ENCODE measurements at regions not wholly inside any gene's neighbourhood (a gene's known extent, or its start where the extent isn't known, plus 50 kb on each side); places are given as distances from the start of the nearest gene placed in this dataset.

- in situ Hi-C loops (cut with HindIII; ENCODE audit: extremely low pct_ligation_motif_present, low pct_unique_long_range_greater_than_20kb), result no loop called here
- BruUV-seq (replicated peaks), result no TSS peak
- under 1% methylated on average over 5 of the region's 5 CpGs for WGBS (ENCODE audit: low lambda C conversion rate)
- Histone ChIP-seq H3K9me3 (ENCODE audit: low read length) (no peaks in the 10 kb centered on the region), H3K4me1 (ENCODE audit: insufficient read depth, low read length) (no peaks in the 10 kb centered on the region), H3K36me3 (replicated peaks in 1 of 2; ENCODE audit: control insufficient read depth in 1 of 2, insufficient read depth in 2 of 2, low read length in 2 of 2) (no peaks in the 10 kb centered on the region), H3K79me2 (ENCODE audit: insufficient read depth, low read length) (no peaks in the 10 kb centered on the region), H2AFZ (ENCODE audit: low read length) (no peak overlapping the region), H3K27ac (ENCODE audit: extremely low read length, insufficient read depth, low read length) (no peak overlapping the region), H4K20me1 (ENCODE audit: insufficient read depth, low read length) (no peaks in the 10 kb centered on the region), H3K9ac (ENCODE audit: insufficient read depth, low read depth, low read length) (no peak overlapping the region), H3K4me2 (ENCODE audit: low read depth, low read length) (no peak overlapping the region), H3K27me3 (ENCODE audit: control insufficient read depth in 1 of 2, insufficient read depth in 2 of 2, low read length in 2 of 2) (no peaks in the 10 kb centered on the region), H3K4me3 (replicated peaks in 1 of 3; ENCODE audit: insufficient read depth in 1 of 3, low read depth in 2 of 3, low read length in 3 of 3) (no peak overlapping the region)
- intact Hi-C loops (cut with micrococcal nuclease; ENCODE audit: unreplicated experiment), result no loop called here
- ChIA-PET CTCF (ENCODE audit: low intra/inter-chr PET ratio, low total read pairs) (no interaction called here), POLR2A (no interaction called here)
- no peak for FAIRE-seq
- no peak for DNase-seq (ENCODE audit: low spot score)
- no peak for ATAC-seq
- TF ChIP-seq ZNF770 (CRISPR knock-in tag; IDR thresholded peaks at IDR 0.05) (no peak), TFAP4 (IDR thresholded peaks at IDR 0.05; ENCODE audit: borderline replicate concordance, low read depth) (no peak), ZNF761 (CRISPR knock-in tag; conservative IDR thresholded peaks at IDR 0.05) (no peak), ZSCAN25 (CRISPR knock-in tag; IDR thresholded peaks at IDR 0.05) (no peak), DMAP1 (CRISPR knock-in tag; IDR thresholded peaks at IDR 0.05) (no peak), ZNF724P (CRISPR knock-in tag; IDR thresholded peaks at IDR 0.05; ENCODE audit: borderline replicate concordance) (no peak), ZNF431 (CRISPR knock-in tag; IDR thresholded peaks at IDR 0.05; ENCODE audit: borderline replicate concordance, low read depth) (no peak), MYNN (CRISPR knock-in tag; IDR thresholded peaks at IDR 0.05; ENCODE audit: low read depth) (no peak), ETS1 (CRISPR knock-in tag; IDR thresholded peaks at IDR 0.05) (no peak)
Measured at GRCh38 chr6:164129218-164129617, 714.7 kb downstream of the QKI start.

Data from HepG2 (cell line).